ENCODE measurements at regions not wholly inside any gene's neighbourhood (a gene's known extent, or its start where the extent isn't known, plus 50 kb on each side); places are given as distances from the start of the nearest gene placed in this dataset.

DNA sequence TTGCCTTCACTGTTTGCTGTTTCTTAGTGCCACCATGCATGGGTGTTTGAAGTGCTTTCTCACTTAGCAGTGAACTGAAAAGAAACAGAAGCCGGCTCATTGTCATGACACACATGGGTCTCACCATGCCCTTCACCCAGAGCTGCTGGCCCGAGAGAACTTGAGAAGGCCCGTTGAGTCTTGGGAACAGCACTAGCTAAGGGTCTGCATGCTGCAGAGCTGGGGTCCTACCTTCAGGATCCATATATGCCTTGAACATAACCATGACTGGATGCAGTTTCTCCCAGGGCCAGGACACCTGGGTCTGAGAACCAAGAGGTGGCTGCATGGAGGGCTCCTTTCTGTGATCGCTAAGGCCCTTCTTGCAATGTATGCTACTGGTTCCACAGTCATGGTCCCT, 245.5 kb upstream of the HS6ST1 start (continued):
- TF ChIP-seq ZNF277 (CRISPR knock-in tag; IDR thresholded peaks at IDR 0.05; ENCODE audit: borderline replicate concordance): no peak
- TF ChIP-seq KHSRP (IDR thresholded peaks at IDR 0.05): no peak
- no peak for TF ChIP-seq POLR2B (IDR thresholded peaks at IDR 0.05; ENCODE audit: low read depth, partially characterized antibody)
- TF ChIP-seq, protein P1, sequence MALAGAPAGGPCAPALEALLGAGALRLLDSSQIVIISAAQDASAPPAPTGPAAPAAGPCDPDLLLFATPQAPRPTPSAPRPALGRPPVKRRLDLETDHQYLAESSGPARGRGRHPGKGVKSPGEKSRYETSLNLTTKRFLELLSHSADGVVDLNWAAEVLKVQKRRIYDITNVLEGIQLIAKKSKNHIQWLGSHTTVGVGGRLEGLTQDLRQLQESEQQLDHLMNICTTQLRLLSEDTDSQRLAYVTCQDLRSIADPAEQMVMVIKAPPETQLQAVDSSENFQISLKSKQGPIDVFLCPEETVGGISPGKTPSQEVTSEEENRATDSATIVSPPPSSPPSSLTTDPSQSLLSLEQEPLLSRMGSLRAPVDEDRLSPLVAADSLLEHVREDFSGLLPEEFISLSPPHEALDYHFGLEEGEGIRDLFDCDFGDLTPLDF (CRISPR knock-in tag; IDR thresholded peaks at IDR 0.05): no peak
- no peak for TF ChIP-seq DNMT1 (IDR thresholded peaks at IDR 0.05)
- no peak for TF ChIP-seq NR2C2 (CRISPR knock-in tag; IDR thresholded peaks at IDR 0.05)
- TF ChIP-seq NR2C2 (tag; IDR thresholded peaks at IDR 0.05): no peak
- no peak for TF ChIP-seq ZNF699 (CRISPR knock-in tag; IDR thresholded peaks at IDR 0.05; ENCODE audit: insufficient replicate concordance)
- TF ChIP-seq, protein P2, sequence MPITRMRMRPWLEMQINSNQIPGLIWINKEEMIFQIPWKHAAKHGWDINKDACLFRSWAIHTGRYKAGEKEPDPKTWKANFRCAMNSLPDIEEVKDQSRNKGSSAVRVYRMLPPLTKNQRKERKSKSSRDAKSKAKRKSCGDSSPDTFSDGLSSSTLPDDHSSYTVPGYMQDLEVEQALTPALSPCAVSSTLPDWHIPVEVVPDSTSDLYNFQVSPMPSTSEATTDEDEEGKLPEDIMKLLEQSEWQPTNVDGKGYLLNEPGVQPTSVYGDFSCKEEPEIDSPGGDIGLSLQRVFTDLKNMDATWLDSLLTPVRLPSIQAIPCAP (CRISPR knock-in tag; IDR thresholded peaks at IDR 0.05; ENCODE audit: borderline replicate concordance): no peak
- no peak for TF ChIP-seq SMAD4 (CRISPR knock-in tag; conservative IDR thresholded peaks at IDR 0.05)
- TF ChIP-seq, protein P3, sequence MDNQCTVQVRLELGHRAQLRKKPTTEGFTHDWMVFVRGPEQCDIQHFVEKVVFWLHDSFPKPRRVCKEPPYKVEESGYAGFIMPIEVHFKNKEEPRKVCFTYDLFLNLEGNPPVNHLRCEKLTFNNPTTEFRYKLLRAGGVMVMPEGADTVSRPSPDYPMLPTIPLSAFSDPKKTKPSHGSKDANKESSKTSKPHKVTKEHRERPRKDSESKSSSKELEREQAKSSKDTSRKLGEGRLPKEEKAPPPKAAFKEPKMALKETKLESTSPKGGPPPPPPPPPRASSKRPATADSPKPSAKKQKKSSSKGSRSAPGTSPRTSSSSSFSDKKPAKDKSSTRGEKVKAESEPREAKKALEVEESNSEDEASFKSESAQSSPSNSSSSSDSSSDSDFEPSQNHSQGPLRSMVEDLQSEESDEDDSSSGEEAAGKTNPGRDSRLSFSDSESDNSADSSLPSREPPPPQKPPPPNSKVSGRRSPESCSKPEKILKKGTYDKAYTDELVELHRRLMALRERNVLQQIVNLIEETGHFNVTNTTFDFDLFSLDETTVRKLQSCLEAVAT (IDR thresholded peaks at IDR 0.05): no peak
- TF ChIP-seq EP300 (IDR thresholded peaks at IDR 0.05; ENCODE audit: low read length): no peak
- TF ChIP-seq HOXB6 (CRISPR knock-in tag; IDR thresholded peaks at IDR 0.05; ENCODE audit: borderline replicate concordance): no peak
- no peak for TF ChIP-seq NBN (IDR thresholded peaks at IDR 0.05; ENCODE audit: low read depth)
- TF ChIP-seq SNIP1 (IDR thresholded peaks at IDR 0.05; ENCODE audit: low read depth): no peak
- no peak for TF ChIP-seq NCOA4 (IDR thresholded peaks at IDR 0.05; ENCODE audit: partially characterized antibody)
- no peak for TF ChIP-seq EP400 (IDR thresholded peaks at IDR 0.05)
- TF ChIP-seq KLF10 (CRISPR knock-in tag; IDR thresholded peaks at IDR 0.05): no peak
